ENCODE measurements at regions not wholly inside any gene's neighbourhood (a gene's known extent, or its start where the extent isn't known, plus 50 kb on each side); places are given as distances from the start of the nearest gene placed in this dataset.

DNA sequence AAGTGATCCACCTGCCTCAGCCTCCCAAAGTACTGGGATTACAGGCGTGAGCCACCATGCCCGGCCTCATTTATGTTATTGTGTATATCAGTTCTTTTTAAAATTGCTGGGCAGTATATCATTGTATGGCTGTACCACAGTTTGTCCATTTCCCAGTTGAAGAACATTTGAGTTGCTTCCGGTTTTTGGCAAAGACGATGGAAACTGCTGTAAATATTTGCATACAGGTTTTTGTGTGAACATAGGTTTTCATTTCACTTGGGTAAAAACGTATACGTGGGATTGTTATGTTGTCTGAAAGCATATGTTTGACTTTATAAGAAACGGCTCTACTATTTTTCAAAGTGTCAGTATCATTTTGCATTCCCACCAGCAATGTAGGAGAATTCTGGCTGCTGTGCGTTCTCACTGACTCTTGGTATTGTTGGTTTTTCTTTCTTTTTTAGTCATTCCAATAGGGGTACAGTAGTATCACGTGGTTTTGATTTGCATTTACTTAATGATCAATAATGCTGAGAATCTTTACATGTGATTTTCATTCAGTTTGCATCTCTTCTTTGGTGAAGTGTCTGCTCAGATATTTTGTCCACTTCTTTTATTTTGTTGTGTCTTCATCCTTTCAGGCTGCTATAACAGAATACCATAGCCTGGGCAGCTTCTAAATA, 63.2 kb upstream of the GOT2 start:
- TF ChIP-seq GATA2 (IDR thresholded peaks at IDR 0.05; ENCODE audit: low read depth, low read length) (no peak), GATA3 (IDR thresholded peaks at IDR 0.05; ENCODE audit: low read depth, low read length) (no peak)

All from SH-SY5Y (cell line).